ENCODE measurements at regions not wholly inside any gene's neighbourhood (a gene's known extent, or its start where the extent isn't known, plus 50 kb on each side); places are given as distances from the start of the nearest gene placed in this dataset.

DNA sequence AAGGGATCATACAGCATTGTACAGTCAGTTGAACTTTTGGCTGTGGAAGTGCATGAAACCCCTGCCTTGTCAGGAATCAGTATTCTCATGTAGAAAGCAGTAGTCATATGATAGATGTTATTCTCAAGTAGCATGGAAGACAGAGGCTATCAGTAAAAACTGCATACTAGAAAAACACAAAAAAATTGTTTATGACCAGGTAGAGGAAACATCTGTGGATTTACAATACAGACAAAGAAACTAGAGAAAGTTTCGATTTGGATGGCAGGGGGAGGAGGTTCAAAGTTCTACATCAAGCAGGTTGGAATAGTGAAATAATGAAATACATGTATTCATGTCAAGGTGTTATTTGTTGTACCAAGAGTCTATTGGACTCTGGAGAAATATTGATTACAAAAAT lies 212.3 kb upstream of the DDI1 start:
- WGBS (ENCODE audit: insufficient coverage, low lambda C conversion rate), result no CpG with 5 or more reads among the region's 1 CpG
- H3K4me1 ChIP-seq (ENCODE audit: control insufficient read depth, insufficient read depth, low read length), result no peaks in the 10 kb centered on the region

DNA sequence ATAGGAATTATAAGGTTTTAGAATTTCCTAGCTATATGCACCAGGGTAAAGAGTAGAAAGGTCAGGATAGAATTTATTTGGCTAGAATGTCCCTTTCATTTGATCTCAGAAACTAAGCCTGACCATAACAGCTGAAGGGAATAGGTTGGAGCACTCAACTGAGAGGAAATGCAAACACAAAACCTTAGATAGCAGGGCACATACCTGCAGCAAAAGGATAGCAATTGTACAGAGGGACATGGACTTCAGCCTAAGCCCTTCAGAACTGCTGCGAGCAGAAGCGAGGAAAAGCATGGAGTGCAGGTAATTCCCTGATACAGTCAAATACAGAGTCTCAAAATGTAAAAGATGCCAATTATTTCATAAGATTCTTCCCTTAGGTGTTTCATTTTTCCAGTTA lies 211.0 kb upstream of the DDI1 start:
- WGBS (ENCODE audit: insufficient coverage, low lambda C conversion rate), result no CpG with 5 or more reads among the region's 2 CpGs
- Histone ChIP-seq H3K4me1 (ENCODE audit: control insufficient read depth, insufficient read depth, low read length) (no peaks in the 10 kb centered on the region), H3K4me3 (ENCODE audit: low read length) (no peak overlapping the region), H3K9me3 (ENCODE audit: control insufficient read depth, low read depth, low read length) (no peaks in the 10 kb centered on the region), H3K27ac (ENCODE audit: low read length) (no peak overlapping the region), H3K27me3 (ENCODE audit: control insufficient read depth, insufficient read depth, low read length) (no peaks in the 10 kb centered on the region), H3K36me3 (ENCODE audit: control insufficient read depth, insufficient read depth, low read length) (no peaks in the 10 kb centered on the region)
- DNase-seq, result peak in 1 of 2 donors; percentile 12

More for the DNA sequence above, 212.3 kb upstream of the DDI1 start:
- Histone ChIP-seq H3K36me3 (ENCODE audit: control insufficient read depth, insufficient read depth, low read length) (no peaks in the 10 kb centered on the region), H3K4me3 (ENCODE audit: low read length) (no peak overlapping the region), H3K27me3 (ENCODE audit: control insufficient read depth, insufficient read depth, low read length) (no peaks in the 10 kb centered on the region), H3K27ac (ENCODE audit: low read length) (no peak overlapping the region), H3K9me3 (ENCODE audit: control insufficient read depth, low read depth, low read length) (no peaks in the 10 kb centered on the region)
- DNase-seq, result no peak

DNA sequence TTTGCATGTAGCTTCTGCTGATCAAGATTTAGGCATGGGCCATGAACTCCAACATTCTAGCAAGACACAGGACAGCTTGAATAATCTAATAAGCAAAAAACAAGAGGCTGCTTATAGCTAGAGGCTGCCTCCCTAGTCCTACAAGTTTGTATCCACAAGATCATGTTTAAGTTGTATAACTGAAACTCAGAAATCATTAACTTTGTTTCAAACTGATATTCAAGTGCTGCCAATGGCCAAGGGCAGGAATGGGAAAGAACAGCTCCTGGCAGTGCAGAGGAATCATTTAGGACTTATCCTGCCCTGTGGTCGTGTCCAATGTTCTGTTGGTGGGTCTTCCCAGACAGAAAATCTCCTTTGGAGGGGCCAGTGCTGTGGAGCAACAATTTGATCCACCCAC lies 209.6 kb upstream of the DDI1 start:
- H3K27me3 ChIP-seq (ENCODE audit: control insufficient read depth, insufficient read depth, low read length), result no peaks in the 10 kb centered on the region
- DNase-seq, result peak in 1 of 2 donors; percentile 14
- no peaks in the 10 kb centered on the region for H3K36me3 ChIP-seq (ENCODE audit: control insufficient read depth, insufficient read depth, low read length)
- no peaks in the 10 kb centered on the region for H3K4me1 ChIP-seq (ENCODE audit: control insufficient read depth, insufficient read depth, low read length)
- no peak overlapping the region for H3K4me3 ChIP-seq (ENCODE audit: low read length)
- H3K27ac ChIP-seq (ENCODE audit: low read length), result no peak overlapping the region
- WGBS (ENCODE audit: insufficient coverage, low lambda C conversion rate), result no CpG with 5 or more reads among the region's 1 CpG
- peaks cover 4% of the 10 kb centered on the region for H3K9me3 ChIP-seq (ENCODE audit: control insufficient read depth, low read depth, low read length)

DNA sequence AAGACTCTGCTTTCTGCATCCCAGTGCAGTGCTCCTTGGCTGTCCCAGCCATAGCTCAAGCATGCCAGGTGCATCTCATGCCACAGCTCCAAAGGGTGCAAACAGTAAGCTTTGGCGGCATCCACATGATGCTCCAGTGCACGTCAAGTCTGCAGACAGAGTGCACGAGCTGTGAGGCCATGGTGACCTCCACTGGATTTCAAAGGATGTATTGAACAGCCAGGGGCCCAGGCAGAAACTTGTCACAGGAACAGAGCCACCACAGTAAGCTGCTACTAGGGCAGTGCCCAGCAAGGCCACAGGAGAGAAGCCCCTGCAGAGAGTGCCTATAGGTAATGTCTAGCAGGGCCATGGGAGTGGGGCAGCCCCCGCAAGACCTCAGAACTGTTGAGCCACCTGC lies 206.8 kb upstream of the DDI1 start:
- Histone ChIP-seq H3K9me3 (ENCODE audit: control insufficient read depth, low read depth, low read length) (peaks cover 4% of the 10 kb centered on the region), H3K27me3 (ENCODE audit: control insufficient read depth, insufficient read depth, low read length) (no peaks in the 10 kb centered on the region), H3K27ac (ENCODE audit: low read length) (no peak overlapping the region), H3K36me3 (ENCODE audit: control insufficient read depth, insufficient read depth, low read length) (no peaks in the 10 kb centered on the region), H3K4me1 (ENCODE audit: control insufficient read depth, insufficient read depth, low read length) (no peaks in the 10 kb centered on the region), H3K4me3 (ENCODE audit: low read length) (no peak overlapping the region)
- no CpG with 5 or more reads among the region's 4 CpGs for WGBS (ENCODE audit: insufficient coverage, low lambda C conversion rate)
- DNase-seq, result no peak

DNA sequence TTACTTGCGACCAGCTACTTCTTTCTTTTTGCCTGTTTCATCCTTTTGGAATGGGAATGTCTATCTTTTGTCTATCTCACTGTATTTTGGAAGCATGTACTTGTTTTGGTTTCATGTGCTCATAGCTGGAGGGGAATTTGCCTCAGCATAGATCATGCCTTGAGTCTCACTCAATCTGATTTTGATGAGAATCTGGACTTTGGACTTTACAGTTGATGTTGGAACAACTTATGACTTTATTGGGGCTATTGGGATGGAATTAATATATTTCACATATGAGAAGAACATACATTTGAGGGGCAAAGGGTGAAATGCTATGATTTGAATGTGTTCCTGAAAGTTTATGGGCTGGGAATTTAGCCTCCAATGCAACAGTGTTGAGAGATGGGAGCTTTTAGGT lies 206.2 kb upstream of the DDI1 start:
- no peak overlapping the region for H3K4me3 ChIP-seq (ENCODE audit: low read length)

DNA sequence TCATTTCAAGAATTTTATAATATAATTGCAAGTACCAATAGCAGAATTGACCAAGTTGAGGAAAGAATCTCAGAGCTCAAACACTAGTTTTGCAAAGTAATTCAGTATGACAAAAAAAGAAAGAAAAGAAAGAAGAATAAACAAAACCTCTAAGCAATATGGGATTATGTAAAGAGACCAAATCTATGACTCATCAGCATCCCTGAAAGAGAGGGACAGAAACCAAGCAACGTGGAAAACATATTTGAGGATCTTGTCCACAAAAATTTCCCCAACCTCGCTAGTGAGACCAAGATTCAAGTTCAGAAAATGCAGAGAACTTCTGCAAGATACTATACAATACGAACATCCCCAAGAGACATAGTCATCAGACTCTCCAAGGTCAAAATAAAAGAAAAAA lies 203.7 kb upstream of the DDI1 start:
- Histone ChIP-seq H3K27me3 (ENCODE audit: control insufficient read depth, insufficient read depth, low read length) (no peaks in the 10 kb centered on the region), H3K4me1 (ENCODE audit: control insufficient read depth, insufficient read depth, low read length) (no peaks in the 10 kb centered on the region), H3K27ac (ENCODE audit: low read length) (no peak overlapping the region), H3K9me3 (ENCODE audit: control insufficient read depth, low read depth, low read length) (peaks cover 4% of the 10 kb centered on the region), H3K36me3 (ENCODE audit: control insufficient read depth, insufficient read depth, low read length) (no peaks in the 10 kb centered on the region), H3K4me3 (ENCODE audit: low read length) (no peak overlapping the region)
- DNase-seq, result no peak
- 100% methylated on average over 1 of the region's 3 CpGs for WGBS (ENCODE audit: insufficient coverage, low lambda C conversion rate)

More for the DNA sequence above, 206.2 kb upstream of the DDI1 start:
- no peak overlapping the region for H3K27ac ChIP-seq (ENCODE audit: low read length)
- no peaks in the 10 kb centered on the region for H3K36me3 ChIP-seq (ENCODE audit: control insufficient read depth, insufficient read depth, low read length)
- no peaks in the 10 kb centered on the region for H3K4me1 ChIP-seq (ENCODE audit: control insufficient read depth, insufficient read depth, low read length)
- DNase-seq, result no peak
- H3K9me3 ChIP-seq (ENCODE audit: control insufficient read depth, low read depth, low read length), result peaks cover 4% of the 10 kb centered on the region
- H3K27me3 ChIP-seq (ENCODE audit: control insufficient read depth, insufficient read depth, low read length), result no peaks in the 10 kb centered on the region
- 83% methylated on average over 1 of the region's 1 CpG for WGBS (ENCODE audit: insufficient coverage, low lambda C conversion rate)

DNA sequence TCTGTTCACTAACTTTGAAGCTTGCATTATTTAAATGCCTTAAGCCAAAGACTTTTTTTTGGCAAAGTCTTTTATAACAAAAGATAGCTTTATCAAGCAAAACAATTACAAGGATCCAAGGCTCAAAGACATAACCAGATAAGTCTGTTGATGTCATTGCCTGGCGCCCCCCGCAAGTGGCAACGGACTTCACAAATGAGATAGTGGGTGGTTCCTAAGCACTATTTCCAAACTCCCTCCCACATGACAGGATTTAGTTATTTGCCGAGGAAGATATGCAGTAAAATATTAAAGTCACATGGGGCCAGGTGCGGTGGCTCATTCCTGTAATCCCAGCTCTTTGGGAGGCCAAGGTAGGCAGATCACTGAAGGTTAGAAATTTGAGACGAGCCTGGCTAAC lies 194.2 kb upstream of the DDI1 start:
- WGBS (ENCODE audit: insufficient coverage, low lambda C conversion rate), result no CpG with 5 or more reads among the region's 6 CpGs
- Histone ChIP-seq H3K27ac (ENCODE audit: low read length) (no peak overlapping the region), H3K4me3 (ENCODE audit: low read length) (no peak overlapping the region), H3K27me3 (ENCODE audit: control insufficient read depth, insufficient read depth, low read length) (no peaks in the 10 kb centered on the region), H3K4me1 (ENCODE audit: control insufficient read depth, insufficient read depth, low read length) (no peaks in the 10 kb centered on the region), H3K36me3 (ENCODE audit: control insufficient read depth, insufficient read depth, low read length) (no peaks in the 10 kb centered on the region), H3K9me3 (ENCODE audit: control insufficient read depth, low read depth, low read length) (no peaks in the 10 kb centered on the region)
- no peak for DNase-seq

DNA sequence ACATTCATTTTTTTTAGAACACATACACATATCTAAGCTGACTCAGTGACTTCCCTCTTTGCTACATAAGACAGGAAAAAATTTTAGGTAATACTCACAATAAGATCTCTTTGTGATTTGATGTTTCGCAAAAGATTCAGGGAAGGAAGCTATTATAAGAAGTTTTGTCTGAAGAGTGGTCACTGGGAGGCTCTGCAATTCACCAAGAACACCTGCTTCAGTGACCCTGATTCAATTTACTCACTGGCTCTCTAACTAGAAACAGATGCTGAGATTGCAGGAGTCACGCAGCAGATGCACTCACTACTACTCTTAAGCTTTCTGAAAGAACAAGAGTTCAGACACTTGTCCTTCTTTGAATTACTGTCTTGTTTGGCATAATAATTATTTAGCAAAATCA lies 193.6 kb upstream of the DDI1 start:
- DNase-seq, result no peak
- H3K36me3 ChIP-seq (ENCODE audit: control insufficient read depth, insufficient read depth, low read length), result no peaks in the 10 kb centered on the region
- no CpG with 5 or more reads among the region's 2 CpGs for WGBS (ENCODE audit: insufficient coverage, low lambda C conversion rate)

DNA sequence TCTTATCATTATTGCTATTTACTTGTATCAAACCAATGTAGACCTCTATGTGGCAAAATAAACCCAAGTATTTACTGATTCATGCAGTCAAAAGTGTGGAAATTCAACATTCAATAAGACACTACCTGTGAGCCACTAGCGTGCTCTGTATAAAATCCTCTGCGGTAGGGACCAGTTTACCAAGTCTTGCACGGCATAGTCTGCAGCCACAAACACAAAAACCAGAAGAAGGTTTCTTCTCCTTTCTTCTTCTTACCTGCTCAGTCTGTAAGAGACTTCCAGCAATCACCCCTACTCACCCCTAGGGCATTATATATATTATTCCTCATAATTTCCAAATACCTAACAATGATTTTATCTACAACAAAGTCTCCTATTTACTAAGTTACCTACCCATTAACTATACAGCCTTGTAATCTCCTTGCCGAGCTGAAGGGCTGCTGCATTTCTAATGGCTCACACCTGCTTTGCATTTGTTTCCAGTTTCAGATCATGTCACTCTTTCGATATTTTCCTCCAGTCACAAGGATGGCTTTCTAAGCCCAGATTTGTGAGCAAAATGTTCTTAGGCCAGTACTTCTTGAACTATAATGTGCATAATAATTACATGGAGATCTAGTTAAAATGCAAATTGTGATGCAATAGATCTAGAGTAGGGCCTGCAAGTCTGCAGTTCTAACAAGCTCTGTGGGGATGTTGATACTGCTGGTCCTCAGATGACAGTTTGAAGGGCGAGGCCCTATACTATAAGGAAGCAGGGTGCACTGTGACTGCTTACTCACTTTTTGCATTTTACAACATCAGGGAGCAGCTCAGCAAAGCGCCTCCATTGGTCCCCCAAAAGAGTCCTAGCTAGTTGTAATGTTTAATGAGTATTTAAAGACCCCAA lies 191.9 kb upstream of the DDI1 start:
- Histone ChIP-seq H3K9me3 (ENCODE audit: control insufficient read depth, low read depth, low read length) (no peaks in the 10 kb centered on the region), H3K4me3 (ENCODE audit: low read length) (no peak overlapping the region), H3K27ac (ENCODE audit: low read length) (no peak overlapping the region), H3K4me1 (ENCODE audit: control insufficient read depth, insufficient read depth, low read length) (no peaks in the 10 kb centered on the region), H3K36me3 (ENCODE audit: control insufficient read depth, insufficient read depth, low read length) (no peaks in the 10 kb centered on the region), H3K27me3 (ENCODE audit: control insufficient read depth, insufficient read depth, low read length) (no peaks in the 10 kb centered on the region)
- 0% methylated on average over 1 of the region's 7 CpGs for WGBS (ENCODE audit: insufficient coverage, low lambda C conversion rate)
- DNase-seq, result no peak

More for the DNA sequence above, 193.6 kb upstream of the DDI1 start:
- Histone ChIP-seq H3K27ac (ENCODE audit: low read length) (no peak overlapping the region), H3K4me1 (ENCODE audit: control insufficient read depth, insufficient read depth, low read length) (no peaks in the 10 kb centered on the region), H3K4me3 (ENCODE audit: low read length) (no peak overlapping the region), H3K9me3 (ENCODE audit: control insufficient read depth, low read depth, low read length) (no peaks in the 10 kb centered on the region), H3K27me3 (ENCODE audit: control insufficient read depth, insufficient read depth, low read length) (no peaks in the 10 kb centered on the region)

DNA sequence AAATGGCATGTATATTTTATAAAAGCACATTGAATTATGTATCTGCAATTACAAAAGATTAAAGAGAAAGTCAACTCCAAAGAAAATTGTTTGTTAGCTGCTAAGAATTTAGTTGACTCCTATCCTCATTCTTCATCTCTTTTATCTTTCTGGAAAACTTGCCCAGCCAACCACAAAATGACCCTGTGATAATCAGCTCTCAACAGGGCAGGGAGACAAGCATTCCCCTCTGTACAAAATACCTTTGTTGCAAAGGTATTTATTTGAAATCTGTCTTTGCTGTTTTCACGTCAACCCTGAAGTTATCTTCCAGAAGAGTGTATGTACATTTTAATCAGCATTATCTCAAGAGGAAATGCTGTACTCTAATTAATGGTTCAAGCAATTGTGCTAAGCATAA lies 191.1 kb upstream of the DDI1 start:
- no peak overlapping the region for H3K27ac ChIP-seq (ENCODE audit: low read length)
- no peaks in the 10 kb centered on the region for H3K36me3 ChIP-seq (ENCODE audit: control insufficient read depth, insufficient read depth, low read length)
- DNase-seq, result no peak
- WGBS (ENCODE audit: insufficient coverage, low lambda C conversion rate), result 33% methylated on average over 1 of the region's 1 CpG
- H3K4me1 ChIP-seq (ENCODE audit: control insufficient read depth, insufficient read depth, low read length), result no peaks in the 10 kb centered on the region
- H3K9me3 ChIP-seq (ENCODE audit: control insufficient read depth, low read depth, low read length), result no peaks in the 10 kb centered on the region
- no peak overlapping the region for H3K4me3 ChIP-seq (ENCODE audit: low read length)
- no peaks in the 10 kb centered on the region for H3K27me3 ChIP-seq (ENCODE audit: control insufficient read depth, insufficient read depth, low read length)

DNA sequence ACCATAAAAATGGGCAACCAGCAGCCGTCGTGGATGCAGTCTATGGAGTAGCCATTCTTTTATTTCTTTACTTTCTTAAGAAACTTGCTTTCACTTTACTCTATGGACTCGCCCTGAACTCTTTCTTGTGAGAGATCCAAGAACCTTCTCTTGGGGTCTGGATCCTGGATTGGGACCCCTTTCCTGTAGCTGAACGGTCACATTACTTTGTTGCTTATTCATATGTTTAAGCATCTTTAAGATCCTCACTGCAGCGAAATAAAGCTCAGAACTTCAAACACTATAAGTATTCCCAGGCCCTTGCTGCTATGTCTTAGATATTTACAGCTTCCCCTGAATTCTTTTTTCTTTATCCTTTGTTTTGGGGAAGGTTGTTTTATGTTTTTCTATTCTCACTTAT lies 187.8 kb upstream of the DDI1 start:
- Histone ChIP-seq H3K27ac (ENCODE audit: low read length) (no peak overlapping the region), H3K27me3 (ENCODE audit: control insufficient read depth, insufficient read depth, low read length) (no peaks in the 10 kb centered on the region), H3K4me1 (ENCODE audit: control insufficient read depth, insufficient read depth, low read length) (no peaks in the 10 kb centered on the region), H3K36me3 (ENCODE audit: control insufficient read depth, insufficient read depth, low read length) (no peaks in the 10 kb centered on the region), H3K4me3 (ENCODE audit: low read length) (no peak overlapping the region), H3K9me3 (ENCODE audit: control insufficient read depth, low read depth, low read length) (no peaks in the 10 kb centered on the region)
- WGBS (ENCODE audit: insufficient coverage, low lambda C conversion rate), result 93% methylated on average over 2 of the region's 5 CpGs
- no peak for DNase-seq

Measured in large intestine (tissue), 3 donors.